NT2/D1 (cell line): ENCODE measurements at regions not wholly inside any gene's neighbourhood (a gene's known extent, or its start where the extent isn't known, plus 50 kb on each side); places are given as distances from the start of the nearest gene placed in this dataset.
A peak's percentile ranks its signal among the peaks of the same experiment; 100 is the strongest.

Experiments used
- DNase-seq: peaks from one replicate; pipeline ENCODE4 v3.0.0-alpha.2; 2011; ENCODE audit warnings: low read depth, low spot score
- H3K27me3 ChIP-seq: 2 replicates; pipeline ENCODE4 v1.6.0; 2011; ENCODE audit warnings: mild to moderate bottlenecking; ENCODE audit not compliant: insufficient read length, insufficient read depth
- H3K36me3 ChIP-seq: 2 replicates; pipeline ENCODE4 v1.6.1; 2011; ENCODE audit warnings: mild to moderate bottlenecking, low read length, mixed read lengths; ENCODE audit not compliant: insufficient read depth, insufficient read length
- H3K4me1 ChIP-seq: 2 replicates; pipeline ENCODE4 v1.5.1; 2011; ENCODE audit not compliant: insufficient read depth, insufficient read length
- H3K4me3 ChIP-seq: 2 replicates; pipeline ENCODE4 v1.5.1; 2011; ENCODE audit warnings: low read depth; ENCODE audit not compliant: insufficient read length
- H3K9ac ChIP-seq: 2 replicates; pipeline ENCODE4 v1.6.0; 2011; ENCODE audit warnings: low read depth; ENCODE audit not compliant: insufficient read length
- H3K9me3 ChIP-seq: 2 replicates; pipeline ENCODE4 v1.5.1; 2011; ENCODE audit warnings: mild to moderate bottlenecking, low read length; ENCODE audit not compliant: insufficient read depth
- SUZ12 ChIP-seq: IDR thresholded peaks from 2 replicates; pipeline ENCODE4 v1.6.1; 2011; ENCODE audit not compliant: insufficient read length, insufficient read depth; ENCODE audit errors: extremely low read depth
- YY1 ChIP-seq: IDR thresholded peaks from 2 replicates; pipeline ENCODE4 v1.6.1; 2011; ENCODE audit not compliant: insufficient read length, insufficient read depth
- ZNF274 ChIP-seq: IDR thresholded peaks from 2 replicates; pipeline ENCODE4 v1.6.1; 2011; ENCODE audit warnings: mild to moderate bottlenecking, low read depth, low read length

DNA sequence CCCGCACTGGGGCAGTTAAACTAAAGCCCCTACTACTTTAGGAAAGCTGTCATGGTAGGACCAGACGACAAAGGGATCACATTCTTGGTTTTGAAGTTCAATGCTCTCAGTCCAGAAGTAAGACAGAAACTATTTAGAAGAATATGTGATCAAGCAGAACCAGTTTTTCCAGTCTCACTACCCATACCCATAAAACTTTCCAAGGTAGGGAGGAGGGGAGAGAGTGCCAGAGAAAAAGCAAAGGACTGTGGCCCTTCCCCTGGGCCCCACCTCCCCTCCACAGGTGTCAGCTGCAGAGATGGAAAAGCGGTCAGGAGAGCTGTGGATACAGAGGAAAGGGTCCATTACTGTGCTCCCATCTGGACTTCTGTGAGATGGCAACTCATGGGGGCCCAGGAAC, 587.1 kb downstream of the SOX6 start:
- H3K9me3 ChIP-seq, result no peaks in the 10 kb centered on the region
- no peaks in the 10 kb centered on the region for H3K36me3 ChIP-seq
- H3K4me3 ChIP-seq, result no peak overlapping the region
- no peaks in the 10 kb centered on the region for H3K4me1 ChIP-seq
- no peak for DNase-seq
- no peaks in the 10 kb centered on the region for H3K27me3 ChIP-seq
- no peak for TF ChIP-seq YY1
- no peak for TF ChIP-seq SUZ12
- no peak for TF ChIP-seq ZNF274
- H3K9ac ChIP-seq, result no peak overlapping the region

DNA sequence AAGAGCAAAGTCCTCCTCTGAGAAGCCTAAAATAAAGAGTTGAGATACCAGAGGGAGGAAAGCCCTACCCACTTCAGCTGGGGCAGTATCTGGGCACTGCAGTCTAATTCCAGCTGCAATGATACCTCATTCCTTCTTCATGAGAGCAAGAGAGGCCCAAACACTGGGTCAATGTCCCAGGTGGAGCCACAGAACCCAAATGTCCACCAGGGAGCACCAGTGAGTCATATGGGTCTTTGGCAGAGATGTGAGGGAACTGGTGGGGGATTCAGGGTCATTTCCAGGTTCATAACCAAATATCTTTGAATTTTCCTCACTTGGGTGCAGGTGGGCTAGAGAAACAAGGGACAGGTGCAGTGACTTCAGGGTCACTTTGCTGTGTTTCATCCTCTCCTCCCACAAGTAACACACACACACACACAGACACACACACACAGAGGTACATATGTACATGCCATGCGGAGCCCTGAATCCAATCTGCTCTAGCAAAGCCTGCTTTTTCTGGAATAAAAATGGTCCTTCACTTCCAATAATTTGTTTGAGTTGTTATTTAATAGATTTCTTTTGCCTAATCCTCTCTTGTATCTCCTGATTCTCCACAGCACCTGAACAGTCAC, 585.4 kb downstream of the SOX6 start:
- peak; percentile 27 for DNase-seq
- no peak for TF ChIP-seq ZNF274
- no peak for TF ChIP-seq SUZ12
- no peak for TF ChIP-seq YY1

DNA sequence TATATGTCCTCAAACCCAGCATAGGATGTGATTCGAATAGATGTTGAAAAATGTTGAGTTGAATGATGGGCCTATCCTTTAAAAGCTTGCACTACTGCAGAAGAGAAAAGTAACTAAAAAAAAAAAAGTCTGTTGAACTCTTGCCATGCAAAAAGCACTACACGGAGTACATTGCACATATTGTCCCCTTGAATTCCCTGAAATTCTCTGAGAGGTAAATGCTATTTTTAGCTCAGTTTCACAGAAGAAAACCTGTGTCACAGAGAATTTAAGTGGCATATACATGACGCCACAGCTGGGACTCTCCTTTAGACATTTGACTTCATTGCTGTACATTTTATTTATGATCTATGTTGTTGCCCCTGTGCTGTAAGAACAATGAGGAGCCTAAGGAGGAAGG, 583.8 kb downstream of the SOX6 start:
- H3K4me1 ChIP-seq, result no peaks in the 10 kb centered on the region
- H3K27me3 ChIP-seq, result no peaks in the 10 kb centered on the region
- H3K9ac ChIP-seq, result no peak overlapping the region
- no peak for DNase-seq
- TF ChIP-seq SUZ12 (no peak), ZNF274 (no peak), YY1 (no peak)
- no peaks in the 10 kb centered on the region for H3K36me3 ChIP-seq
- H3K9me3 ChIP-seq, result no peaks in the 10 kb centered on the region
- no peak overlapping the region for H3K4me3 ChIP-seq

More for the DNA sequence above, 585.4 kb downstream of the SOX6 start:
- Histone ChIP-seq H3K9ac (no peak overlapping the region), H3K27me3 (no peaks in the 10 kb centered on the region), H3K36me3 (no peaks in the 10 kb centered on the region), H3K9me3 (no peaks in the 10 kb centered on the region), H3K4me3 (no peak overlapping the region), H3K4me1 (no peaks in the 10 kb centered on the region)

DNA sequence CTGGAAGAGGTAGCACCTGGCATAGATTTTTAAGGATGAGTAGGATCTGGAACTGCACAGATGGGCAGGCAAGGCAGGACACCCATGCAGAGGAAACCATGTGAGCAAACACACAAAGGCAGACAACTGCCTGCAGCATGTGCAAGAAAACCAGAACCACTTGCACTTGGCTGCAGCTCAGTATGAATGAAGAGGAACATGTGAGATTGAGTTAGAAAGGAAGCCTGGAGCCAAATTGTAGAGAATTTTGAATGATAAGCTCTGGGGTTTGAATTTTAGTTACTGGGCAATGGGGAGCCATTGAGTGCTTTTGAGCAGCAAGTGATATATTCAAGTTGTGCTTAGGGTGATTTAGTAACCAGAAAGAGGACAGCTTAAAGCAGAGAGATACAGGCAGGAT, 583.4 kb downstream of the SOX6 start:
- no peak overlapping the region for H3K9ac ChIP-seq
- no peaks in the 10 kb centered on the region for H3K4me1 ChIP-seq
- H3K36me3 ChIP-seq, result no peaks in the 10 kb centered on the region
- H3K4me3 ChIP-seq, result no peak overlapping the region
- no peak for TF ChIP-seq ZNF274
- TF ChIP-seq YY1, result no peak
- TF ChIP-seq SUZ12, result no peak
- DNase-seq, result no peak
- no peaks in the 10 kb centered on the region for H3K9me3 ChIP-seq
- no peaks in the 10 kb centered on the region for H3K27me3 ChIP-seq

DNA sequence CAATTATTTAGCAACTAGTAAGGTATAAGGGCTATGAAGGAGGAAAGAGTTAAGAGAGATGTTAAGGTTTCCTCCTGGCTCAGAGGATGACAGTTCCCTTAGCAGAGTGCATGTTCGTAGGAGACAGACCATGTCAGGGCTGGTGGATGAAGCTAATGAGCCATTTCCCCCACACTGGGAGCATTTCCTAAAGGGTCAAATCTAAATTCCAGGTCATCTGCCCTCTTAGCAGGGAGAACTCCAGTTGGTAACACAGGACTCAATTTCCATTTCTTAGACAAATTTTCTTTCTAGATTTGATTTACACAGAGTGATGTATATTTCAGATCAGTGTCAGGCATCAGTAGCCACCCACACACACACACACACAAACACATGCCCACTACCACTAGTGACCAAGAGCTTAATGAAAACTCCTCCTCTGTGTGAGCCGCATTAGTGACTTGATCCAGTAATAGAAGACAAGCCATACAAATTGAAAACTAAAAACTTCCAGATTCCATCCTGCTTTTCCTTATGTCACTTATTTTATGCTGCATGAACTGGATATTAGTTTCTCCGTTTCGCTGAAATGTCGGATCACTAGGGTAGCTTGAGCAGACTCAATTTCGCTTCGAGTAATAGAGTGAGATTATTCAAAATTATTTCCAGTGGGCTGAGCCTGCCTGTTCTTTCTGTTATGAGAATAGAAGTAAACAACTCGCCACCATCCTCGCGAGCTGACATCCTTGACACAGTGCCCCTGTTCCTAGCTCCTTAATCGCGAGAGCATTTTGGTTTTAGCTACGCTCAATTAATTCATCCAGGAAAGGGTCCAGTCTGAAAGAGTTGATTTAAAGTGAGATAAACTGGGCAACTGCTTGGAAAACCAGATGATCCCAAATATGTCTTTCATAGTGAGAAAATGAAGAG, 582.6 kb downstream of the SOX6 start:
- DNase-seq, result no peak
- Histone ChIP-seq H3K9me3 (no peaks in the 10 kb centered on the region), H3K4me1 (no peaks in the 10 kb centered on the region), H3K27me3 (no peaks in the 10 kb centered on the region), H3K9ac (no peak overlapping the region), H3K4me3 (no peak overlapping the region), H3K36me3 (no peaks in the 10 kb centered on the region)
- TF ChIP-seq YY1 (no peak), SUZ12 (no peak), ZNF274 (no peak)

DNA sequence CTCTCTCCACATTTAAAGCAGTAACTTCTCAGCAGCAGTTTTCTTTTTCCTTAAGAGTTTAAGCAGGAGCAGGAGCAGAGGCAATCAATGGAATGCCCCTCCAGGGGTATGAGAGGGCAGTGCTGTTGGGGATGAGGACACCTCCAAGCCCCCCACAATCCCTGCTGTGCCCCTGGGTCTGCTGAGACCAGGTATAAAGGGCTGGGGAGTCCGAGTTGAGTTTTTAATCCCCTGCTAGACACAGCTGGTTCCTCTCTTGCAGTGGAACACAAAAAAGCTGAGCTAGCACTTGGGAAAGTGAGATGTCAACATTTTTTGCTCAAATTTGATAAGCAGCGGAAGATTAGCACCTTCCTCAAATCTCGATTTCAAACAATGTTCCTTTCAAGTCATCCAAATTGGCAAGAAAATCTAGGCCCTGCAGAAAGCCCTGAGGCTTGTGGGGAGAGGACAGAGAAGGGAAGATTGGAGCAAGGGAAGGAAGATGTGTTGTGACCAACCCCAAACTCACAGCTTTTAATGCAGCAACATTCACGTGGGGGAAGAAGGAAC, 581.9 kb downstream of the SOX6 start:
- no peaks in the 10 kb centered on the region for H3K4me1 ChIP-seq
- H3K27me3 ChIP-seq, result no peaks in the 10 kb centered on the region
- no peak for TF ChIP-seq YY1
- TF ChIP-seq ZNF274, result no peak
- TF ChIP-seq SUZ12, result no peak
- H3K9ac ChIP-seq, result no peak overlapping the region
- no peaks in the 10 kb centered on the region for H3K9me3 ChIP-seq
- DNase-seq, result no peak
- no peak overlapping the region for H3K4me3 ChIP-seq
- H3K36me3 ChIP-seq, result no peaks in the 10 kb centered on the region

DNA sequence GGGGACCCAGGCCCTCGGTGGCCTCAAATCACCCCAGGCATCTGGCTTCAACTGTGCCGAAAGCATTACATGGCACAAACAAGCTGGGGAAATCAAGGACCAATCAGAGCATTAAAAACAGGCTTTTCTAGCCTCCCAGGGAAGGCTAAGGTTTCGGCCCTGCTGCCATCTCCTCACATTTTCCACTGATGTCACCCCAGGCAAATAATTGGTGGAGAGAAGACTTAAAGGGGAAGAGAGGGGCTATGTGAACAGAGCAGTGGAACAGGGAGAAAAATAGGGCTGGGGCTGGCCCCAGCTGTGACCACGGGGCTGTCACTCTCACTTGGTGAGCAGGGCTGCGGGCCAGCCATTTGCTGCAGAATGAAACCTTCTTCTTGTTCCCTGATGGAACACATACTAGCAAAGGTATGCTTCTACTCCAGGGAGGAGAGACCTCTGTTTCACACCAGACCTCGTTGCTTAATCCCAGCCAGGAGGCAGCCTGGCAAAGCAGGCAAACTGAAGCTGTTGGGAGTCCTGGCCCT, 581.3 kb downstream of the SOX6 start:
- Histone ChIP-seq H3K36me3 (no peaks in the 10 kb centered on the region), H3K9me3 (no peaks in the 10 kb centered on the region), H3K4me1 (no peaks in the 10 kb centered on the region), H3K9ac (no peak overlapping the region), H3K27me3 (no peaks in the 10 kb centered on the region), H3K4me3 (no peak overlapping the region)
- no peak for DNase-seq
- no peak for TF ChIP-seq SUZ12
- no peak for TF ChIP-seq ZNF274
- TF ChIP-seq YY1, result no peak
